GM21360 (cell line): ENCODE measurements at regions not wholly inside any gene's neighbourhood (a gene's known extent, or its start where the extent isn't known, plus 50 kb on each side); places are given as distances from the start of the nearest gene placed in this dataset.
"Not testable (repeated sequence)": the region's sequence is repeated elsewhere in the genome, so short reads cannot be mapped to it uniquely, and the experiment has no call there.

ENCODE experiments used
- ATAC-seq: cut with Tn5 transposase; IDR thresholded peaks from one replicate; pipeline ENCODE4 v1.9.1; 2021; ENCODE audit warnings: mild to moderate bottlenecking, moderate library complexity; ENCODE audit not compliant: unreplicated experiment

- ATAC-seq = no peak
Measured at GRCh38 chr1:232363008-232363407, 266.9 kb downstream of the SIPA1L2 start.

GRCh38 chr1:232357416-232357815 lies 272.5 kb downstream of the SIPA1L2 start:
- no peak for ATAC-seq

- no peak for ATAC-seq
Measured at GRCh38 chr1:232355162-232356006, 274.5 kb downstream of the SIPA1L2 start.

GRCh38 chr1:232353001-232353400 lies 276.9 kb downstream of the SIPA1L2 start:
- no peak for ATAC-seq

GRCh38 chr1:232352366-232352765 lies 277.6 kb downstream of the SIPA1L2 start:
- ATAC-seq = no peak

GRCh38 chr1:232351335-232351734 lies 278.6 kb downstream of the SIPA1L2 start:
- ATAC-seq = no peak

- ATAC-seq = no peak
Measured at GRCh38 chr1:232346844-232347243, 283.1 kb downstream of the SIPA1L2 start.

- ATAC-seq = no peak
Measured at GRCh38 chr1:232344791-232345399, 285.0 kb downstream of the SIPA1L2 start.

- not testable (repeated sequence) for ATAC-seq
Measured at GRCh38 chr1:232344186-232344585, 285.7 kb downstream of the SIPA1L2 start.

GRCh38 chr1:232340446-232340845 lies 289.5 kb downstream of the SIPA1L2 start:
- no peak for ATAC-seq

- ATAC-seq = no peak
Measured at GRCh38 chr1:232339073-232339472, 290.9 kb downstream of the SIPA1L2 start.

GRCh38 chr1:232335741-232336293 lies 294.1 kb downstream of the SIPA1L2 start:
- ATAC-seq = no peak

GRCh38 chr1:232335261-232335660 lies 294.7 kb downstream of the SIPA1L2 start:
- no peak for ATAC-seq

- no peak for ATAC-seq
Measured at GRCh38 chr1:232334811-232335210, 295.1 kb downstream of the SIPA1L2 start.

GRCh38 chr1:232334246-232334645 lies 295.7 kb downstream of the SIPA1L2 start:
- ATAC-seq = no peak

GRCh38 chr1:232333419-232333767 lies 296.5 kb downstream of the SIPA1L2 start:
- no peak for ATAC-seq

GRCh38 chr1:232332710-232333418 lies 297.1 kb downstream of the SIPA1L2 start:
- ATAC-seq = not testable (repeated sequence)

GRCh38 chr1:232329103-232329813 lies 300.7 kb downstream of the SIPA1L2 start:
- no peak for ATAC-seq

GRCh38 chr1:232328486-232329102 lies 301.3 kb downstream of the SIPA1L2 start:
- ATAC-seq = no peak

GRCh38 chr1:232327899-232328298 lies 302.0 kb downstream of the SIPA1L2 start:
- ATAC-seq = no peak
